Astrocyte (in vitro differentiated cells and primary cell): ENCODE measurements at regions not wholly inside any gene's neighbourhood (a gene's known extent, or its start where the extent isn't known, plus 50 kb on each side); places are given as distances from the start of the nearest gene placed in this dataset.

Source experiments
- DNase-seq: peaks from one replicate; pipeline ENCODE4 v3.0.0-alpha.2; 2010; ENCODE audit warnings: low read depth
- FAIRE-seq: peaks from 2 replicates; lab custom pipeline; 2011; peaks lifted over from hg19 to GRCh38; lab: Jason Lieb, UNC
- H2AFZ ChIP-seq: 2 replicates; pipeline ENCODE4 v1.6.0; 2012; ENCODE audit warnings: low read depth, low read length, inconsistent platforms
- H3K27ac ChIP-seq: 2 replicates; pipeline ENCODE4 v1.5.1; 2011; ENCODE audit warnings: low read depth, low read length, inconsistent platforms
- H3K27me3 ChIP-seq: 2 replicates; pipeline ENCODE4 v1.6.0; 2011; ENCODE audit warnings: low read length, inconsistent platforms; ENCODE audit not compliant: insufficient read depth
- H3K36me3 ChIP-seq: 2 replicates; pipeline ENCODE4 v1.5.1; 2011; ENCODE audit warnings: low read length, inconsistent platforms; ENCODE audit not compliant: insufficient read depth
- H3K4me1 ChIP-seq: 2 replicates; pipeline ENCODE4 v1.5.1; 2011; ENCODE audit warnings: low read length, inconsistent platforms; ENCODE audit not compliant: insufficient read depth
- H3K4me2 ChIP-seq: 2 replicates; pipeline ENCODE4 v1.6.0; 2012; ENCODE audit warnings: low read length, inconsistent platforms
- H3K4me3 ChIP-seq: 2 replicates; pipeline ENCODE4 v1.5.1; 2011; ENCODE audit warnings: low read depth, mild to moderate bottlenecking, low read length, inconsistent platforms; ENCODE audit not compliant: insufficient read depth
- H3K79me2 ChIP-seq: 2 replicates; pipeline ENCODE4 v1.6.0; 2012; ENCODE audit warnings: mild to moderate bottlenecking, low read length, inconsistent platforms; ENCODE audit not compliant: insufficient read depth
- H3K9ac ChIP-seq: 2 replicates; pipeline ENCODE4 v1.6.0; 2012; ENCODE audit warnings: mild to moderate bottlenecking, low read length, inconsistent platforms
- H3K9me3 ChIP-seq: 2 replicates; pipeline ENCODE4 v1.5.1; 2012; ENCODE audit warnings: low read depth, mild to moderate bottlenecking, low read length, inconsistent platforms; ENCODE audit not compliant: insufficient read depth
- H4K20me1 ChIP-seq: 2 replicates; pipeline ENCODE4 v1.6.0; 2012; ENCODE audit warnings: low read length, inconsistent platforms; ENCODE audit not compliant: insufficient read depth
- H3K27ac Mint-ChIP-seq: one replicate; pipeline ENCODE4 v1.8.0; 2021; ENCODE audit warnings: mild to moderate bottlenecking, mixed read lengths; ENCODE audit not compliant: unreplicated experiment
- H3K27me3 Mint-ChIP-seq: one replicate; pipeline ENCODE4 v1.8.0; 2021; ENCODE audit warnings: low read depth, mixed read lengths; ENCODE audit not compliant: unreplicated experiment
- H3K36me3 Mint-ChIP-seq: one replicate; pipeline ENCODE4 v1.8.0; 2021; ENCODE audit warnings: low read depth, mixed read lengths; ENCODE audit not compliant: unreplicated experiment
- H3K4me1 Mint-ChIP-seq: one replicate; pipeline ENCODE4 v1.8.0; 2021; ENCODE audit warnings: low read depth, mixed read lengths; ENCODE audit not compliant: unreplicated experiment
- H3K4me3 Mint-ChIP-seq: one replicate; pipeline ENCODE4 v1.8.0; 2021; ENCODE audit warnings: mild to moderate bottlenecking, moderate library complexity, mixed read lengths; ENCODE audit not compliant: unreplicated experiment
- H3K9me3 Mint-ChIP-seq: one replicate; pipeline ENCODE4 v1.8.0; 2021; ENCODE audit warnings: mild to moderate bottlenecking, mixed read lengths; ENCODE audit not compliant: unreplicated experiment
- CTCF ChIP-seq: IDR thresholded peaks from 2 replicates; pipeline ENCODE4 v1.5.1; 2011; ENCODE audit warnings: low read depth, mild to moderate bottlenecking, inconsistent platforms, low read length, moderate library complexity; ENCODE audit not compliant: insufficient read depth
- EZH2 ChIP-seq: IDR thresholded peaks from 2 replicates; pipeline ENCODE4 v1.6.1; 2012; ENCODE audit warnings: mild to moderate bottlenecking, low read length, inconsistent platforms; ENCODE audit not compliant: insufficient read depth

GRCh38 chr18:34350778-34351177 lies 126.1 kb upstream of the NOL4 start:
- Mint-ChIP-seq H3K9me3 (peaks cover 3% of the 10 kb centered on the region), H3K4me1 (peaks cover under 1% of the 10 kb centered on the region), H3K36me3 (no peaks in the 10 kb centered on the region), H3K27me3 (peaks cover 2% of the 10 kb centered on the region), H3K4me3 (no peak overlapping the region), H3K27ac (no peak overlapping the region)
- H2AFZ ChIP-seq, result no peak overlapping the region
- H3K4me3 ChIP-seq, result no peak overlapping the region
- DNase-seq (no peak), FAIRE-seq (no peak)
- H3K79me2 ChIP-seq, result no peaks in the 10 kb centered on the region
- no peak overlapping the region for H3K9ac ChIP-seq
- TF ChIP-seq CTCF (no peak), EZH2 (no peak)
- no peak overlapping the region for H3K4me2 ChIP-seq
- H3K27me3 ChIP-seq, result no peaks in the 10 kb centered on the region
- H3K27ac ChIP-seq, result no peak overlapping the region
- H3K4me1 ChIP-seq, result no peaks in the 10 kb centered on the region
- H3K36me3 ChIP-seq, result no peaks in the 10 kb centered on the region
- H4K20me1 ChIP-seq, result no peaks in the 10 kb centered on the region
- H3K9me3 ChIP-seq, result no peaks in the 10 kb centered on the region

- FAIRE-seq (no peak), DNase-seq (no peak)
- H3K27ac ChIP-seq, result no peak overlapping the region
- no peak overlapping the region for H3K27ac Mint-ChIP-seq
- no peak overlapping the region for H3K4me3 ChIP-seq
- H3K36me3 Mint-ChIP-seq, result no peaks in the 10 kb centered on the region
- H3K9me3 ChIP-seq, result no peaks in the 10 kb centered on the region
- H3K4me1 Mint-ChIP-seq, result no peaks in the 10 kb centered on the region
- no peak overlapping the region for H3K4me2 ChIP-seq
- TF ChIP-seq EZH2 (no peak), CTCF (peak; percentile 18)
- peaks cover 3% of the 10 kb centered on the region for H3K9me3 Mint-ChIP-seq
- no peak overlapping the region for H2AFZ ChIP-seq
- no peaks in the 10 kb centered on the region for H3K36me3 ChIP-seq
- peaks cover 2% of the 10 kb centered on the region for H3K27me3 Mint-ChIP-seq
- no peaks in the 10 kb centered on the region for H3K4me1 ChIP-seq
- H3K79me2 ChIP-seq, result no peaks in the 10 kb centered on the region
- H4K20me1 ChIP-seq, result no peaks in the 10 kb centered on the region
- H3K27me3 ChIP-seq, result no peaks in the 10 kb centered on the region
- no peak overlapping the region for H3K4me3 Mint-ChIP-seq
- no peak overlapping the region for H3K9ac ChIP-seq
Observed at GRCh38 chr18:34352385-34353163, 127.9 kb upstream of the NOL4 start.

- no peaks in the 10 kb centered on the region for H3K36me3 Mint-ChIP-seq
- no peak overlapping the region for H3K27ac Mint-ChIP-seq
- peaks cover 3% of the 10 kb centered on the region for H3K9me3 Mint-ChIP-seq
- H2AFZ ChIP-seq, result no peak overlapping the region
- no peak for DNase-seq
- no peak for TF ChIP-seq EZH2
- no peak for TF ChIP-seq CTCF
- no peak overlapping the region for H3K4me3 Mint-ChIP-seq
- H3K27me3 Mint-ChIP-seq, result peaks cover 2% of the 10 kb centered on the region
- H4K20me1 ChIP-seq, result no peaks in the 10 kb centered on the region
- H3K4me3 ChIP-seq, result no peak overlapping the region
- H3K27ac ChIP-seq, result no peak overlapping the region
- no peaks in the 10 kb centered on the region for H3K4me1 Mint-ChIP-seq
- FAIRE-seq, result no peak
- no peak overlapping the region for H3K4me2 ChIP-seq
- no peaks in the 10 kb centered on the region for H3K36me3 ChIP-seq
- H3K4me1 ChIP-seq, result no peaks in the 10 kb centered on the region
- H3K79me2 ChIP-seq, result no peaks in the 10 kb centered on the region
- no peaks in the 10 kb centered on the region for H3K27me3 ChIP-seq
- no peak overlapping the region for H3K9ac ChIP-seq
- H3K9me3 ChIP-seq, result no peaks in the 10 kb centered on the region
Observed at GRCh38 chr18:34354351-34354750, 129.6 kb upstream of the NOL4 start.
